Aorta (tissue), 5 donors: ENCODE measurements at regions not wholly inside any gene's neighbourhood (a gene's known extent, or its start where the extent isn't known, plus 50 kb on each side); places are given as distances from the start of the nearest gene placed in this dataset.

Experiments used
- ATAC-seq: fragments of 200-7000 bp; cut with Tn5 transposase; one replicate; pipeline ENCODE4 v1.9.1; 2022; ENCODE audit warnings: moderate library complexity; ENCODE audit not compliant: low FRiP score
- DNase-seq, 2 donors: peaks; one replicate each; pipeline ENCODE4 v3.0.0-alpha.2; 2020
- H3K27ac ChIP-seq, 2 donors: one replicate each; pipeline ENCODE4 v1.5.1; 2013; ENCODE audit warnings: low read length in 2 of 2, mild to moderate bottlenecking in 2 of 2, moderate library complexity in 2 of 2, control low read depth in 1 of 2, inconsistent platforms in 1 of 2, low read depth in 1 of 2
- H3K27me3 ChIP-seq, 2 donors: one replicate each; pipeline ENCODE4 v1.6.1; 2013; ENCODE audit warnings: control low read depth in 1 of 2, low read length in 1 of 2, mild to moderate bottlenecking in 1 of 2, moderate library complexity in 1 of 2; ENCODE audit not compliant: insufficient read depth in 2 of 2, control insufficient read depth in 1 of 2
- H3K36me3 ChIP-seq, 2 donors: one replicate each; pipeline ENCODE4 v1.6.1; 2013; ENCODE audit warnings: control low read depth in 1 of 2, low read length in 1 of 2, mild to moderate bottlenecking in 1 of 2; ENCODE audit not compliant: insufficient read depth in 2 of 2, control insufficient read depth in 1 of 2
- H3K4me1 ChIP-seq, 2 donors: one replicate each; pipeline ENCODE4 v1.6.1; 2013; ENCODE audit warnings: low read length in 2 of 2, control low read depth in 1 of 2, mild to moderate bottlenecking in 1 of 2, moderate library complexity in 1 of 2; ENCODE audit not compliant: insufficient read depth in 2 of 2, control insufficient read depth in 1 of 2
- H3K4me3 ChIP-seq, 2 donors: one replicate each; pipeline ENCODE4 v1.5.1; 2013; ENCODE audit warnings: low read length in 2 of 2, control low read depth in 1 of 2, mild to moderate bottlenecking in 1 of 2
- H3K9me3 ChIP-seq: one replicate; pipeline ENCODE4 v1.6.1; 2013; ENCODE audit warnings: mild to moderate bottlenecking, low read length; ENCODE audit not compliant: control insufficient read depth
- WGBS, 2 donors: extraction: QIAGEN DNeasy Blood & Tissue Kit; methylation state at CpG; one replicate each; pipeline ENCODE4 v1.1.7; 2013; 5-methylcytosine and 5-hydroxymethylcytosine counted together
- intact Hi-C, 2 donors: fragments of 100-400 bp; cut with DNase I; formaldehyde crosslinking; loops; one replicate each; pipeline versions ENCODE4 v1.14.2 to v1.15.0; 2022
- donor health status: healthy with polysubstance abuse.
- donor health status: Bipolar disorder and iron deficiency.
- donor health status: DM: no; HTN: no; CAD: no.
- donor health status: DM: no; HTN: no; CAD: no.
- donor health status: DM: yes; HTN: yes; CAD: no.

DNA sequence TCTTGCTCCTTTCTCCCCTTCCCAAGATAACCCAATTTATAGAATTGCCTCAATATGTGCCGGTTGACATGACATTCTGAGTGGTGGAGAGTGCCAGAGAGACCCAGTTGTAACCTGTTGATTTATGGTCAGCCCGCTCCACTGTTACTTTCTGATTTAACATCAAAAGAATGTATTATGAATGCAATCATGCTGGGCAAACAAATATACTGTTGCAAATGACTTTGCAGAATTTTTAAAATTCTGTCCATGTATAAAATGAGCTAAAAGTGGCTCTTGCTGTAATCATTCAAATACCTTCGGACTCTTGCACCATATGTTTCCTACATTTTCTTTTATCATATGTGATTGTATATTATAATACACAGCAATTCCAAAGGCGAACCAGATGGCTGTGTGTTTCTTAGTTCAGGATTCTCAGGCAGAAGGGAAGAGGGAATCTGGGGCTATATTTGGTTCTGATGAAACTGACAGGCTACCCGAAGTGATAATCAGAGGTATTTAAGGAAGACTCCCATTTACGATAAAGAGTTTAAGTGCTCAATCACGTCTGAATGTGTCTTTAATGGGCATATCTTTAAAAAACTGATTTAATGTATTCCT lies 131.7 kb downstream of the CLCN4 start:
- no peaks in the 10 kb centered on the region for H3K36me3 ChIP-seq
- ATAC-seq = no peak
- H3K4me1 ChIP-seq = no peaks in the 10 kb centered on the region
- no peak for DNase-seq
- H3K27ac ChIP-seq = no peak overlapping the region
- no peaks in the 10 kb centered on the region for H3K27me3 ChIP-seq
- no peaks in the 10 kb centered on the region for H3K9me3 ChIP-seq
- 56 to 63% methylated on average over 7 of the region's 7 CpGs for WGBS, 2 donors
- H3K4me3 ChIP-seq = no peak overlapping the region
- intact Hi-C loops = no loop called here

- H3K27ac ChIP-seq = no peak overlapping the region
- intact Hi-C loops = no loop called here
Measured at GRCh38 chrX:10296576-10296975, 139.8 kb downstream of the CLCN4 start.

GRCh38 chrX:10310511-10310910 lies 153.7 kb downstream of the CLCN4 start:
- 63 to 92% methylated on average over 1 of the region's 1 CpG for WGBS, 2 donors
- Histone ChIP-seq H3K9me3 (no peaks in the 10 kb centered on the region), H3K27ac (no peak overlapping the region), H3K4me3 (no peak overlapping the region), H3K4me1 (no peaks in the 10 kb centered on the region), H3K27me3 (no peaks in the 10 kb centered on the region), H3K36me3 (no peaks in the 10 kb centered on the region)
- no peak for DNase-seq
- intact Hi-C loops = no loop called here
- ATAC-seq = no peak

More at GRCh38 chrX:10296576-10296975, 139.8 kb downstream of the CLCN4 start:
- H3K27me3 ChIP-seq = no peaks in the 10 kb centered on the region
- H3K36me3 ChIP-seq = no peaks in the 10 kb centered on the region
- peaks cover 2% of the 10 kb centered on the region for H3K9me3 ChIP-seq
- no peaks in the 10 kb centered on the region for H3K4me1 ChIP-seq
- no peak for ATAC-seq
- H3K4me3 ChIP-seq = no peak overlapping the region
- no peak for DNase-seq

GRCh38 chrX:10314530-10315104 lies 157.8 kb downstream of the CLCN4 start:
- intact Hi-C loops = no loop called here
- H3K27me3 ChIP-seq = no peaks in the 10 kb centered on the region
- no peaks in the 10 kb centered on the region for H3K9me3 ChIP-seq
- H3K27ac ChIP-seq = no peak overlapping the region
- no peaks in the 10 kb centered on the region for H3K4me1 ChIP-seq
- no peak overlapping the region for H3K4me3 ChIP-seq
- WGBS, 2 donors = 73 to 96% methylated on average over 3 of the region's 3 CpGs
- no peaks in the 10 kb centered on the region for H3K36me3 ChIP-seq
- DNase-seq (no peak), ATAC-seq (no peak)

GRCh38 chrX:10325611-10326010 lies 168.8 kb downstream of the CLCN4 start:
- no peaks in the 10 kb centered on the region for H3K36me3 ChIP-seq
- no peaks in the 10 kb centered on the region for H3K9me3 ChIP-seq
- DNase-seq = no peak
- no peaks in the 10 kb centered on the region for H3K27me3 ChIP-seq
- WGBS, 2 donors = 66 to 78% methylated on average over 2 of the region's 2 CpGs
- H3K27ac ChIP-seq = no peak overlapping the region
- no peak for ATAC-seq
- intact Hi-C loops = no loop called here
- H3K4me3 ChIP-seq = no peak overlapping the region
- H3K4me1 ChIP-seq = no peaks in the 10 kb centered on the region

DNA sequence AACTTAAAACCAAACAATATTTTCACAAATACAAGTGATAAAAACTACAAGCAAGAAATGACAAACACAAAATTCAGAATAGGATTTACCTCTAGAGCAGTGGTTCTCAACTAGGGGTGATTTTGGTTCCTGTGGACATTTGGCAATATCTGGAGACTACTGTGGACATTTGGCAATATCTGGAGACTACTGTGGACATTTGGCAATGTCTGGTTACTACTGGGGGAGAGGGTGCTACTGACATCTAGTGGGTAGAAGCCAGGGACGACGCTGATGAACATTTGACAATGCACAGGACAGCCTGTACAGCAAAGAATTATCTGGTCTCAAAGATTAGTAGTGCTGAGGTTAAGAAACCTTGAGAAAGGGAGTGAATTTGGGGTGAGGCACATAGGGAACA lies 169.8 kb downstream of the CLCN4 start:
- no peak for DNase-seq
- no peak overlapping the region for H3K27ac ChIP-seq
- no peaks in the 10 kb centered on the region for H3K9me3 ChIP-seq
- no peaks in the 10 kb centered on the region for H3K27me3 ChIP-seq
- ATAC-seq = no peak
- intact Hi-C loops = no loop called here
- H3K4me3 ChIP-seq = no peak overlapping the region
- 58 to 70% methylated on average over 2 of the region's 2 CpGs for WGBS, 2 donors
- H3K36me3 ChIP-seq = no peaks in the 10 kb centered on the region
- no peaks in the 10 kb centered on the region for H3K4me1 ChIP-seq

DNA sequence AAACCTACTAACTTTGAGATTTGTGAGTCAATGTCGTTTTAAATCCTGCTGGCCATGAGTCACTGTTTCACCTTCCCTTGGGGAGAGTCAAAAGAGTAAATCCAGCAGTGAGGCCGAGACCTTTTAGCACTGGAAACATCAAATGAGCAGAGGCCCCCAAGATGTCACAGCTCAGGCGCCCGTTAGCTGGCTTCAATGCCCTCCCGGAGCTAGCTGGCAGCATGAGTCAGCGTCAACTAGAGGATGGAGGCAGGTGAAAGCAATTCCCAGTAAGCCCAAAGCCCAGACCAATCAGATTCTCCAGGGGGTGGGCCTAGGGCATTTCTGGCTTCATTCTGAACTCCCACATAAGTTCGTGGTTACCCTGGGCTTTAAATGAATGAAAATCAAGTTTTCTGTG lies 170.9 kb downstream of the CLCN4 start:
- WGBS, 2 donors = 57 to 76% methylated on average over 7 of the region's 7 CpGs
- ATAC-seq = no peak
- Histone ChIP-seq H3K4me3 (no peak overlapping the region), H3K4me1 (no peaks in the 10 kb centered on the region), H3K9me3 (no peaks in the 10 kb centered on the region), H3K36me3 (no peaks in the 10 kb centered on the region), H3K27me3 (no peaks in the 10 kb centered on the region), H3K27ac (no peak overlapping the region)
- no peak for DNase-seq
- intact Hi-C loops = no loop called here

- no peak overlapping the region for H3K27ac ChIP-seq
- DNase-seq (no peak), ATAC-seq (no peak)
- intact Hi-C loops = no loop called here
- H3K4me1 ChIP-seq = no peaks in the 10 kb centered on the region
- H3K9me3 ChIP-seq = no peaks in the 10 kb centered on the region
- no peaks in the 10 kb centered on the region for H3K27me3 ChIP-seq
- WGBS, 2 donors = 79 to 89% methylated on average over 7 of the region's 7 CpGs
- no peaks in the 10 kb centered on the region for H3K36me3 ChIP-seq
- H3K4me3 ChIP-seq = no peak overlapping the region
Measured at GRCh38 chrX:10329984-10330383, 173.2 kb downstream of the CLCN4 start.

- Histone ChIP-seq H3K9me3 (no peaks in the 10 kb centered on the region), H3K27me3 (no peaks in the 10 kb centered on the region), H3K36me3 (no peaks in the 10 kb centered on the region), H3K4me3 (no peak overlapping the region), H3K4me1 (no peaks in the 10 kb centered on the region), H3K27ac (no peak overlapping the region)
- DNase-seq = no peak
- intact Hi-C loops = no loop called here
- no peak for ATAC-seq
- WGBS, 2 donors = 60 to 83% methylated on average over 5 of the region's 5 CpGs
Measured at GRCh38 chrX:10341309-10341708, 184.5 kb downstream of the CLCN4 start.
